ENCODE measurements at regions not wholly inside any gene's neighbourhood (a gene's known extent, or its start where the extent isn't known, plus 50 kb on each side); places are given as distances from the start of the nearest gene placed in this dataset.
A peak's percentile ranks its signal among the peaks of the same experiment; 100 is the strongest.

- DNase-seq, result no peak
Measured at GRCh38 chr1:23614032-23614660, 54.8 kb upstream of the ID3 start.

DNA sequence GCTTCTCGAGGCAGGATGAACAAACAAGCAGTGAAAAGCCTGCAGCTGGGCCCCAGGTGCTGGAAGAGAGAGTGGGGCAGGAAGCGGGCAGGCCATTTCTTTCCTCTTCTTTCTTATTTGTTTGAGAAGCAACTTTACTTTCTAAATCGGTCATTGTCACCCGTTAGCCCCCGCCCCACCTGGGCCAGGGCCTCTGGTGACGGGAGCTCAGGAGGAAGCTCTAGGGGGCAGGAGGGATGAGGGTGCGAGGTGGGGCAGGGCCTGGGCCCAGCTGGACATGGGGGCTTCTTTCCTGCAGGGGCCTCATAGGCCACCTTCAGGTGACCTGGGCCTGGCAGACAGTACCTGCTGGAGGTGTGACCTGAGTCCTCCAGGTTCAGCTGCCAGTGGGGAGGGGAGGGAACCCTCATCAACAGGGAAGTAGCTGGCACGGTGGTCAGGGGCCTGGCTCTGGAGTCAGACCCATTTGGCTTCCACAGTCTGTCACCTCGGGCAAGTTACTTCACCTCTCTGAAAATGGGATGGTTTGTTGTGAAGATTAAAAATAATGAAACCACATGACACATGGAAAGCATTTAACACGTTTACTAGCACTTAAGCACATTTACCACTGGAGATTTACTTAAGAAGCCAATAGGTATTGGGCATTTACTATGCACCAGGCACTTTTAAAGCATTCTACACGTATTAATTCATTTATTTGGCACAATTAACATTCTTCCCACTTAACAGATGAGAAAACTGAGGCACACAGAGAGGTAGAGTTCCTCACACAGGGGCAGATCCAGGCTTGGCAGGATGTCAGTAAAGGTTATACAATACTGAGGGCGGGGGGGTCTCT is 54.1 kb upstream of the ID3 start:
- DNase-seq, result peak; percentile 60

- no peak for DNase-seq
Measured at GRCh38 chr1:23611601-23612327, 52.5 kb upstream of the ID3 start.

GRCh38 chr1:23610677-23611076 is 51.4 kb upstream of the ID3 start:
- no peak for DNase-seq

- no peak for DNase-seq
Measured at GRCh38 chr1:23609971-23610370, 50.7 kb upstream of the ID3 start.

Data from activated CD4-positive, alpha-beta T cell treated with anti-CD3 and anti-CD28 coated beads for 48 hours (primary cell).